GM12873 (cell line): ENCODE measurements at regions not wholly inside any gene's neighbourhood (a gene's known extent, or its start where the extent isn't known, plus 50 kb on each side); places are given as distances from the start of the nearest gene placed in this dataset.

Experiments used
- TF ChIP-seq, protein P1 (sequence below): IDR thresholded peaks from 2 replicates; pipeline ENCODE4 v1.5.1; 2012; ENCODE audit warnings: low read depth, mild to moderate bottlenecking, moderate library complexity, low read length, control low read depth; ENCODE audit not compliant: insufficient read depth; ENCODE audit errors: missing control alignments

DNA sequence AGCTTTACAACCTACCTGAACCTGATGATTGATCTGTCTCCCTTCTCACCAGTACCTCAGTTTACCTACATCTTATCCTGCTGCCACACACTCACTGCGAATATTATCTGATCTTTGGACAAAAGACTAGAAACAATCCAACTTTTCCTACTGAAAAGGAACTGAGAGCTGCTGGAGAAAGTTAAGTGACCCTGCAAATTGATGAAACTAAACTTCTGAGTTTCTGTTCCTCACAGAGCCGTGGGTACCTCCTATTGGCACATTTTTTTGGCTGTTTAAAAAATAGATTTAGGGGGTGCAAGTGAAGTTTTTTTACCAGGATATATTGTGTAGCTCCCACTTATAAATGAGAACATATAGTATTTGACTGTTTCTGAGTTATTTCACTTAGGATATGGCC, 66.0 kb upstream of the STARD3NL start:
- TF ChIP-seq, protein P1, sequence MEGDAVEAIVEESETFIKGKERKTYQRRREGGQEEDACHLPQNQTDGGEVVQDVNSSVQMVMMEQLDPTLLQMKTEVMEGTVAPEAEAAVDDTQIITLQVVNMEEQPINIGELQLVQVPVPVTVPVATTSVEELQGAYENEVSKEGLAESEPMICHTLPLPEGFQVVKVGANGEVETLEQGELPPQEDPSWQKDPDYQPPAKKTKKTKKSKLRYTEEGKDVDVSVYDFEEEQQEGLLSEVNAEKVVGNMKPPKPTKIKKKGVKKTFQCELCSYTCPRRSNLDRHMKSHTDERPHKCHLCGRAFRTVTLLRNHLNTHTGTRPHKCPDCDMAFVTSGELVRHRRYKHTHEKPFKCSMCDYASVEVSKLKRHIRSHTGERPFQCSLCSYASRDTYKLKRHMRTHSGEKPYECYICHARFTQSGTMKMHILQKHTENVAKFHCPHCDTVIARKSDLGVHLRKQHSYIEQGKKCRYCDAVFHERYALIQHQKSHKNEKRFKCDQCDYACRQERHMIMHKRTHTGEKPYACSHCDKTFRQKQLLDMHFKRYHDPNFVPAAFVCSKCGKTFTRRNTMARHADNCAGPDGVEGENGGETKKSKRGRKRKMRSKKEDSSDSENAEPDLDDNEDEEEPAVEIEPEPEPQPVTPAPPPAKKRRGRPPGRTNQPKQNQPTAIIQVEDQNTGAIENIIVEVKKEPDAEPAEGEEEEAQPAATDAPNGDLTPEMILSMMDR, result no peak

DNA sequence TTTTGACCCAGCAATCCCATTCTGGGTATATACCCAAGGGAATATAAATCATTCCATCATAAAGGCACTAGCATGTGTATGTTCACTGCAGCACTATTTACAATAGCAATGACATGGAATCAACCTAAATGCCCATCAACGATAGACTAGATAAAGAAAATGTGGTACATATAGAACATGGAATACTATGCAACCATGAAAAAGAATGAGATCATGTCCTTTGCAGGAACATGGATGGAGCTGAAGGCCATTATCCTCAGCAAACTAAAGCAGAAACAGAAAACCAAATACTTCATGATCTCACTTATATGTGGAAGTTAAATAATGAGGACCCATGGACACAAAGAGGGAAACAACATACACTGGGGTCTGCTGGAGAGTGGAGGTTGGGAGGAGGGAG, 58.0 kb upstream of the STARD3NL start:
- TF ChIP-seq, protein P1, result no peak

DNA sequence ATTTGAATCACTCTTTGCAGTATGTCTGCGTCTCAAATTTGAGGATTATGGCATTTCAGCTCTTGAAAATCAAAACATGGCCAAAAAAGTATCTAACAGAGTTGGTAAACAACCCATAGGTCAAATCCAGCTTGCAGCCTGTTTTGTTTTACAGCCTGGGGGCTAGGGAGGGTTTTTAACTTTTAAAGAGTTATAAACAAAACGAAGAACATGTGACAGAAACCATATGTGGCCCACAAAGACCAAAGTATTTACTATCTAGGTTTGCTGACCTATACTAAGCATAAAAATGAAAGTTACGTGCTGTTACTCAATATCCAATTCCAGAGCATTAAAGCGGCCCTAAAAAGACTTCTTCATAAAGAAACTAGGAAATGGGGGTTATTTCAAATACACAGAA, 55.5 kb upstream of the STARD3NL start:
- TF ChIP-seq, protein P1, result no peak

DNA sequence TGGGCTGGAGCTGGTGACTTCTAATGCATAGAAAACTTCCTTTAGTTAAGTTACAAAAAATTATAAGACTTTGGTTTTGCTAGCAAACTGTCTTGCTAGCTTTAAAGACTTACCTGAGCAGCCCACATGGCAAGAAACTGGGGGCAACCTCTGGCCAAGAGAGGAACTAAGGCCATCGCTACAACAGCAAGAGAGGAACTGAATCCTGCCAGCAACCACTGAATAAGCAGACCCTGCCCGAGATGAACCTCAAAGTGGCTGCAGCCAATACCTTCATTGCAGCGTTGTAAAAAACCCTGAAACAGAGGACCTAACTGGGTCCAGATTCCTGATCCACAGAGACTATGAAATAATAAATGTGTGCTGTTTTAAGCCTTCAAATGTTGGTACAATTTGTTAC, 54.6 kb upstream of the STARD3NL start:
- TF ChIP-seq, protein P1, result no peak

DNA sequence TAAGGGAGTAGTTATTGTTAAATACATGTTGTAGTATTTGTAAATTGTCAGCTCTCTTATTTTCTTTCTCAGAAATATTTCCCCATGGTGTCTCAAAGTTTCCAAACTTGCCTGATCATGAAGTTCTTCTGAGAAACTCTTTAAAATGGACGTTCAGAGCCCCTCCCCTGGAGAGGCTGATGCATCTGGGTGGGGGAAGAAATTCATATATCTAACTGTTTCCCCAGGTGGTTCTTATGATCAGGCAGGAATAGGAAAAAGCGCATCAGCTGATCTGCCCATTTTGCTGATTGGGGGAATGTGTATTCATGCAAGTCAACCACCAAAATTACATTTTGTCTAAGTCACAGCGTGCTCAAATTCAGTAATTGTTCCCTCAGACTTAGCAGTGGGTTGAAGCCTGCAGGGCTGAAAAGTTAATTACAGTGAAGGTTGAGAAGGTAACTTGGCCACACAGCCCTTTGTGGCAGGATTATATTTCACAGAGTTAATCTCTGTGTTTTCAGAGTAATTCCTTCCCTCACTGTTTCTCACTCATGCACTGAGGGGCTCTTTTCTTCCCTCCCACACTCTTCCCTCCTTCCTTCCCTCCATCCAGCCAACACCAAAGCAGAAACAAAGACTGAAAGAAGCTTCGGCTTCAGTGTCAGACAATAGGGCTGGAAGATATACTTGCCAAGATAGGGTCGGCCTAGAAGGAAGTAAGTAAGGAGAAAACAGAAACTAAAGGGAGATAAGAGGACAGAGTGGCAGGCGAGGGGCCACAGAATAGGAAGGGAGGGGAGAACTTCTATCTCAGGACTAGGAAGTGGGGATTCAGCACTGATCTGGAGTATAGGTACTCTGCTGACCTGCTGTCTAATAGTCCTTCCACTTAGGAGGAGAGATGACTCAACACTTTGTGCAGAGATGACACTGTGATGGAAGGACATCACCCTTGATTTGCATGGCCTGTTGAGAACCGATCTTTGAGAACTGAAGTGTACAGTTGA, 50.5 kb upstream of the STARD3NL start:
- TF ChIP-seq, protein P1, result no peak
